GM18907 (cell line): ENCODE measurements at regions not wholly inside any gene's neighbourhood (a gene's known extent, or its start where the extent isn't known, plus 50 kb on each side); places are given as distances from the start of the nearest gene placed in this dataset.

Experiments used
- ATAC-seq: cut with Tn5 transposase; IDR thresholded peaks from one replicate; pipeline ENCODE4 v1.9.1; 2021; ENCODE audit warnings: mild to moderate bottlenecking, moderate library complexity; ENCODE audit not compliant: unreplicated experiment

DNA sequence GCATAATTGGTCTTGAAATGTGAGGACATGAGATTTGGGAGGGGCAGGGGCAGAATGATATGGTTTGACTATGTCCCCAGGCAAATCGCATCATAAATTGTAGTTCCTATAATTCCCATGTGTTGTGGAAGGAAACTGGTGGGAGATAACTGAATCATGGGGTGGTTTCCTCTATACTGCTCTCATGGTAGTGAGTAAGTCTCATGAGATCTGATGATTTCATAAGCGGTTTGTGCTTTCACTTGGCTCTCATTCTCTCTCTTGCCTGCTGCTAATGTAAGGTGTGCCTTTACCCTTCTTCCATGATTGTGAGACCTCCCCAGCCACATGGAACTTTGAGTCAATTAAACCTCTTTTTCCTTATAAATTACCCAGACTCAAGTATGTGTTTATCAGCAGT is 2595.9 kb downstream of the PCDH7 start:
- ATAC-seq = no peak

- ATAC-seq = no peak
Observed at GRCh38 chr4:33316578-33316977, 2596.4 kb downstream of the PCDH7 start.

DNA sequence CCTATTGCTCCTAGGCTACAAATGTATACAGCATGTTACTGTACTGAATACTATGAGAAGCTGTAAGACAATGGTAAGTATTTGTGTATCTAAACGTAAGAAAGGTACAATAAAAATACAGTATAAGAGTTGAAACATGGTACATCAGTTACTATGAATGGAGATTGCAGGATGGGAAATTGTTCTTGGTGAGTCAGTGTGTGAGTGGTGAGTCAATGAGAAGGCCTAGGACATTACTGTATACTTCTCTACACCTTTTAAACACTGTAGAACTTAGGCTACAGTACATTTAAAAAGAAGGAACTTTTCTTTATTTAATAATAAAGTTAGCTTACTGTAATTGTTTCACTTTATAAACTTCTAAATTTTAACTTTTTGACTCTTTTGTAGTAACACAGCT is 2603.2 kb downstream of the PCDH7 start:
- ATAC-seq = no peak

DNA sequence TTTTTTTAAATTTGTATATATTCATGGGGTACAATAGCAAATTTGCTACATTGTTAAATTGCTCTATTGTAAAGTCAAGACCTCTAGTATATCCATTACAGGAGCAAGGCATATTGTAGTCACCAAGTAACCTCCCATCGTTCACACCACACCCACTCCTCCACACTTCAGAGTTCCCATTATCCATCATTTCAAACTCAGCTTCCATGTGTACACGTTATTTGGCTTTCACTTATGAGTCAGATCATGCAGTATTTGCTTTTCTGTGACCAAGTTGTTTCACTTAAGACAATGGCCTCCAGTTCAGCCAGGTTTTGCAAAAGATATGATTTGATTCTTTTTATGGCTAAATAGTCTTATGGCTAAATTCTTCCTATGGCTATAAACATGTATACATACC is 2614.2 kb downstream of the PCDH7 start:
- ATAC-seq = no peak

DNA sequence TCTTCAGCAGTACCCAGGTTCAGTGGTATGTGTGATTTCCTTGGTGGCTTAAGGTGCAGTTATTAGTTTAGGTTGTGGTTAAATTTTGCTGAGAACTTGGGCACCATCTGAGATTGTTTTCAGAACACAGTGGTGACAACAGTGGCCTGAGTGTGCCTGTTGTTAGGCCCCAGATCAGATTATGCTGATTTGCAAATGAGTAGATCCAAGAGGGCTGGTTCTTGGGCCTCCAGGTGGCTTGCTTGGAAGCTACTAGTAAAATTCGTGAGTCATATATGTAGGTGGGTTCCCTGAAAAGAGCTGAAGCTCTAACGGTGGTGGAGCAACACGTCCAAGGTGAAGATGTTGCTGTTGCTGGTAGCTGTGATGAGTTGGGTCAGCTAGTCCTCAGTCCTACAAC is 2619.6 kb downstream of the PCDH7 start:
- ATAC-seq = no peak

GRCh38 chr4:33340168-33340567 is 2620.0 kb downstream of the PCDH7 start:
- ATAC-seq = no peak

DNA sequence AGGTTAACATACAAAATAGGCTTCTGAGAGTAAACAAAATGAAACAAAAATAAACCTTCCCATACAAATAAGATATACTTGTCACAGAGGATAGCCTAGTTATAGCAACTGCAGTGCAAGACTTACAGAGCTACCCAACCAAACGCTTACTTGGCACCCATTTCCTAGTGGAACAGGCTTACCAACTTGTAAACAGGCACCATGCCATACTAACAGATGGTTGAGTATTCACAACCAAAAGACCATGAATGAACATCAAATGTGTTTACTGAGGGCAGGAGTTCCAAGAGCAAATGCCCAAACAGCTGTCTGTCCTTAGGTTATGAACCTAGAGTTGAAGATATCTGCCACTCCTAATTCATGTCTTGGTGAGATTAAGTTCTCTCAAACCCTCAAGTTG is 2629.2 kb downstream of the PCDH7 start:
- ATAC-seq = no peak

GRCh38 chr4:33357121-33357520 is 2637.0 kb downstream of the PCDH7 start:
- no peak for ATAC-seq

GRCh38 chr4:33369446-33369845 is 2649.3 kb downstream of the PCDH7 start:
- no peak for ATAC-seq

- ATAC-seq = no peak
Observed at GRCh38 chr4:33381816-33382215, 2661.6 kb downstream of the PCDH7 start.

- ATAC-seq = no peak
Observed at GRCh38 chr4:33386764-33387163, 2666.6 kb downstream of the PCDH7 start.

GRCh38 chr4:33390976-33391375 is 2670.8 kb downstream of the PCDH7 start:
- ATAC-seq = no peak

DNA sequence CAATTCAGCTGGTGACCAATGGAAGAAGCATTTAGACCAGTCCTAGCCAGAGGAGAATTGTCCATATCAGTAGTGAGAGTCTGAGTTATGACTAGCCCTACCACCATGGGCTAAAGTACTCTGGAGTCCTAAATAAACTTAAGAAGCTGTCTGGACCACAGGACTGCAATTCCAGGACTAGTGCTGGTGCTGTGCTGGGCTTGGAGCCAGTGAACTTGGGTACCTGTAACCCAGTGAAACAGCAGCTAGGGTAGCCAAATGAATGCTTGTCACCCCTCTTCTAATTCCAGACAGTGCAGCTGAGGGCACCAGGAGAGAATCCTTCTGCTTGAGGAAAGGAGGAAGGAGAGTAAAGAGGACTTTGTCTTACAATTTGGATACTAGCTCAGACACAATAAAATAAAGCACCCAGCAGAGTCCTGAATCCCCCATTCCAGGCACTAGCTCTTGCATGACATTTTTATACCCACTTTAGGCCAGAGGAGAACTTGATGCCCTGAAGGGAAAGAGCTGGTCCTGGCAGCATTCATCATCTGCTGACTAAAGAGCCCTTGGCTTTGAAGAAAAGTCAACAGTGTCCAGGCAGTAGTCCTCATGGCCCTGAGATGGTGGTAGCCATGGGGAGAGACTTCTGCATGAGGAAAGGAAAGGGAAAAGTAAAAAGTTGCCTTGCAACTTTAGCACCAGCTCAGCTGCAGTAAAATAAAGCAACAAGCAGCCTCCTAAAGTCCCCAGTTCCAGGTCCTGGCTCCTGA is 2675.7 kb downstream of the PCDH7 start:
- ATAC-seq = no peak

DNA sequence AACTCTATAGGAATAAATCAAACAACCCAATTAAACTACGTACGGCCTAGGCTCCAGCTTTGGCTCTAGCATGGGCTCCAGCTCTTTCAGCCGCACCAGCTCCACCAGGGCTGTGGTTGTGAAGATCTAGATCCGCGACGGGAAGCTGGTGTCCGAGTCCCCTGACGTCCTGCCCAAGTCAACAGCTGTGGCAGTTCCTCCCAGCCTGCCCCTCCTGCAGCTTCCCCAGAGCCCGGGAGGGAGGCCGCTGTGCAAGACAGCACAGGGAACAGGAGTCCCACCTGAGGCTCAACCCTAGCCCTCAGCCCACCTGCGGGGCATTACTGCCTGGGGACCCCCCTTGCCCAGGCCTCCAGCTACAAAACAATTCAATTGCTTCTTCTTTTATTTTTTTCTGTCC is 2680.3 kb downstream of the PCDH7 start:
- ATAC-seq = no peak

DNA sequence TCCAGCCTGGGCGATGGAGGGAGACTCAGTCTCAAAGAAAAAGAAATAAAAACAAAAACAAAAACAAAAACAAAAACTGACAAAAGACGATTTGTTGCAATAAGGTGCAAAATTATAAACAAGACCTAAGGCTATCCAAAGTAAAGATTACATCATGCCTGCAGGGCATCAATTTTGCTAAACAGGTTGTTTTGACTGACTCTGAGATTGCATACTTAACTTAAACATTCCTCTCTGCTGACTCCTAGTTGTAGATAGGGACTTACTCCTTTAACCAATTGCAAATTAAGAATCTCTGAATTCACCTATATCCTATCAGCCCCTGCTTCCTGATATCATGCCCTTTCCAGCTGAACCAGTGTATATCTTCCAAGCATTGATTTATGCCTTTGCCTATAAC is 2687.3 kb downstream of the PCDH7 start:
- ATAC-seq = no peak

DNA sequence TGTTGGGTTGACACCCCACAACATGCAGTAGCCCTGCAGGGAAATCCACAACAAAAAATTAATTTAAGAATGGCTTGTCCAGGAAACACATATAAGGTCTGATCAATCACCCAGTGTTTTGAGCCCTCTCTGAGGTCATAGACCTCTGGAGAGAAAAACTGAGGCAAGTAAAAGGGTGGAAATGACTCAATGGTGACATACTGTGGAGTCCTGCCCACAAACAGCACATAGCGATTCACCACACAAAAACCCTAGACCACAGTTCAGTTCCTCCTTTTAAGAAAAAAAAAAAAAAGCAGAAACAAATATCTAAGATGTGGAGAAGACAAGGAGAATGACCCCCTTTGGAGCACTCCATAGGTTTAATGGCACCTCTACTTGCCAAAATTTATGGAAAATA is 2691.0 kb downstream of the PCDH7 start:
- no peak for ATAC-seq

GRCh38 chr4:33421887-33422286 is 2701.7 kb downstream of the PCDH7 start:
- no peak for ATAC-seq

GRCh38 chr4:33422656-33423055 is 2702.5 kb downstream of the PCDH7 start:
- no peak for ATAC-seq

DNA sequence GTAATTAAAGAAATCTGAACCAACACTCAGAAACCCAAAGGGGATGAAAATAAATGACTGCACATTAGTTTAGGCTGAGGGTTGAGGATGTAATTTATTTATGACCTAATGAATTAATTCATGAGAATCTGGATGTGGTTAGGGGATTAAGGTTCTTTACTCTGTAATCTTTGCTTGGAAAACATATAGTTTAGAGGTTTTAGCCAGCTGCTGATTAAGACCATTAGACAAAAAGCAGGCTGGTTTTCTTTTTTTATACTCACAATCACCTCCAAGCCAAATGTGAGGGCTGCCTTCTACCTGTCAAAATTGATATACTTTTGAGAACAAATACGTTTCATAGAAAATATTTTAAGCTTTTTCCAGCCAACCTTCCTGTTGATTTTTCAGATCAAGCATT is 2705.8 kb downstream of the PCDH7 start:
- ATAC-seq = no peak

- no peak for ATAC-seq
Observed at GRCh38 chr4:33427676-33428075, 2707.5 kb downstream of the PCDH7 start.

DNA sequence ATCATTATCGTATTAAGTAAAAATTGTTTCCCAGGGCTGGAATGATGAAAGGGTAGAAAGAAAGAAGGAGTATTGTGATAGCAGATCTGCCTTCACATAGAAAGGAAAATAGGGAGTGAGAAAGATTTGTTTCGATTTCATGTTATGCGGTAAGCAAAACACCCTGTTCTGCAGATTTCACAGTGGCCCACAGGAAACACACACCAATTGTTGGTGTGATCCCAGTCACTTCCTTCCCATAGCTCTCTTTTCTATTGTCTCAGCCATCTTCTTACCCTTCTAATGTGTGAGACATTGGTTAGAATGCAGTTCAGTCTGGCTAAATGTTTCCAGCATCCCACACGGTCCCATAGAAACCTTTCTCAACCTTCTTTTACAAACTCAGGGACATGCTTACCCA is 2709.8 kb downstream of the PCDH7 start:
- no peak for ATAC-seq

DNA sequence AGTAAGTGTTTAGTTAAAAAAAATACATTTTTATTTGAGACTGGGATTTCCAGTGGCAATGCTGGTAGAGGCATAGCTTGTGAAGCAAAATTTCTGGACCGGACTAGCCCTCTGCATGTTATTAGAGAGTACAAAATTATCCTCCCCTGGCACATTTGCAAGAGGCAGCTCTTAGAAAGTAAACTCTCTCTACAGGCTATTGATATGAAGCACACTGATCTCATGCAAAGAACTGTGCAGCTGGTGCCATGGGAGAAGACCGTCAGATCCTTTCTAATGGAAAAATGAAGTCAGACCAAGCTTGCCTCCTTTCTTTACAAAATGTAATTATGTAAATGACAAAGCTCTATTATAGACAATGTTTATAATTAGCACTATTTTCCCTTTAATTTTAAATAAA is 2717.2 kb downstream of the PCDH7 start:
- no peak for ATAC-seq

GRCh38 chr4:33446953-33447352 is 2726.8 kb downstream of the PCDH7 start:
- no peak for ATAC-seq
